Right atrium auricular region (tissue), 2 donors: ENCODE measurements at regions not wholly inside any gene's neighbourhood (a gene's known extent, or its start where the extent isn't known, plus 50 kb on each side); places are given as distances from the start of the nearest gene placed in this dataset.

ENCODE experiments used
- DNase-seq: peaks from one replicate; pipeline ENCODE4 v3.0.0-alpha.2; 2019; ENCODE audit warnings: low spot score
- H3K27ac ChIP-seq, 2 donors: fragments of 200-600 bp; sonication (generic); 1 replicate in 1 of 2; 2 replicates in 1 of 2; pipeline ENCODE4 v1.5.1; 2016 to 2019
- H3K27me3 ChIP-seq, 2 donors: fragments of 200-600 bp; sonication (generic); one replicate each; pipeline versions ENCODE4 v1.5.1 to v1.6.0; 2017 to 2019
- H3K36me3 ChIP-seq: fragments of 200-600 bp; sonication (generic); one replicate; pipeline ENCODE4 v1.5.1; 2016
- H3K4me1 ChIP-seq, 2 donors: fragments of 200-600 bp; sonication (generic); one replicate each; pipeline versions ENCODE4 v1.5.1 to v1.6.0; 2017 to 2019
- H3K4me3 ChIP-seq, 2 donors: fragments of 200-600 bp; sonication (generic); 1 replicate in 1 of 2; 2 replicates in 1 of 2; pipeline ENCODE4 v1.5.1; 2017 to 2019; ENCODE audit warnings: mild to moderate bottlenecking in 1 of 2, moderate library complexity in 1 of 2
- H3K9me3 ChIP-seq, 2 donors: fragments of 200-600 bp; sonication (generic); one replicate each; pipeline ENCODE4 v1.5.1; 2019
- TF ChIP-seq, protein P1 (sequence below), 2 donors: fragments of 200-600 bp; sonication (generic); IDR thresholded peaks; one replicate each; pipeline ENCODE4 v1.5.1; 2019; ENCODE audit warnings: antibody characterized with exemption in 2 of 2

DNA sequence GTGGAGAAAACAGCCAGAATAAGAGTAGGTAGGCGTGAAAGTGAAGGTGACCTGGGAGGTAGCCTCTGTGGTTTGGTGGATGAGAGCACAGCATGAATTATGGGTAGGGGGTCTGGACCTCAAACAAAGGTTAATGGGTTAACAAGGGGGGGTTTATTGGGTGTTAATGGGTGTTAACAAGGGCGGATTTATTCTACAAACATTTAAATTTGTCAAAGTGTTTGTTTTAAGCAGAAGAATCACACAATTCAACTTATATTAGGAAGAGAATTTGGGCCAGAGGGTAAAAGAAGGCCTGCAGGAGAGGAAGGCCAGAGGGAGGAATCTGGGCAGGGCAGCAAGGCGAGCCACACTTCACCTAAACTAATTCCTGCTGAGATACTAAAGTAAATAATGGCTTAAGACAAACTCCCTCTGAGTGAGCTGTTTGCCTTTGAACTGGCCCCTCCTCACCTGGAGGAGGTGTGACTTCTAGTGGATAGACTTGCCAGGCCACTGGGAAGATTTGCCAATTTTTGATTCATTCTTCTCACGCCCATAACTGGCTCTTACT is 191.7 kb downstream of the GIPC2 start:
- H3K27me3 ChIP-seq, result no peaks in the 10 kb centered on the region
- no peak for DNase-seq
- H3K27ac ChIP-seq, result no peak overlapping the region
- no peaks in the 10 kb centered on the region for H3K36me3 ChIP-seq
- TF ChIP-seq, protein P1, sequence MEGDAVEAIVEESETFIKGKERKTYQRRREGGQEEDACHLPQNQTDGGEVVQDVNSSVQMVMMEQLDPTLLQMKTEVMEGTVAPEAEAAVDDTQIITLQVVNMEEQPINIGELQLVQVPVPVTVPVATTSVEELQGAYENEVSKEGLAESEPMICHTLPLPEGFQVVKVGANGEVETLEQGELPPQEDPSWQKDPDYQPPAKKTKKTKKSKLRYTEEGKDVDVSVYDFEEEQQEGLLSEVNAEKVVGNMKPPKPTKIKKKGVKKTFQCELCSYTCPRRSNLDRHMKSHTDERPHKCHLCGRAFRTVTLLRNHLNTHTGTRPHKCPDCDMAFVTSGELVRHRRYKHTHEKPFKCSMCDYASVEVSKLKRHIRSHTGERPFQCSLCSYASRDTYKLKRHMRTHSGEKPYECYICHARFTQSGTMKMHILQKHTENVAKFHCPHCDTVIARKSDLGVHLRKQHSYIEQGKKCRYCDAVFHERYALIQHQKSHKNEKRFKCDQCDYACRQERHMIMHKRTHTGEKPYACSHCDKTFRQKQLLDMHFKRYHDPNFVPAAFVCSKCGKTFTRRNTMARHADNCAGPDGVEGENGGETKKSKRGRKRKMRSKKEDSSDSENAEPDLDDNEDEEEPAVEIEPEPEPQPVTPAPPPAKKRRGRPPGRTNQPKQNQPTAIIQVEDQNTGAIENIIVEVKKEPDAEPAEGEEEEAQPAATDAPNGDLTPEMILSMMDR (IDR thresholded peaks at IDR 0.05), result no peak
- H3K4me1 ChIP-seq, result no peaks in the 10 kb centered on the region
- no peak overlapping the region for H3K4me3 ChIP-seq
- peaks cover 0 to 8% of the 10 kb centered on the region in 2 donors for H3K9me3 ChIP-seq

DNA sequence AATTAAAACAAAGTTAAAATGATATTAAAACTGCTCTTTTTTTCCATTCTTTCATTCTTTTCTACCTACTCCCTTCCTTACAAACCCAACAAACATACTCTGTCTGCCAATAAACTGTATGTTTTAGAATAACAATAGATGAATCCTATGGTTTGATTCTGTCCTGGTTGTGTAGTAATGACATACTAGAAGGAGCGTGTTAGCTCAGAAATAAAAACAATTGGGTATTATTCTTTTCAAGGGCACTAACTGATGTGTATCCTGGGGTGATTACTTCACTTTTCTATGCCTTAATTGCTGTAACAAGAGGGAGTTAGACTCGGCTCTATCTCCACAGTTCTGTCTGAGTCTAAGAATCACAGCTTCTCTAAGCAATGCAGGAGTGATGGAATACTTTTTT is 194.4 kb downstream of the GIPC2 start:
- TF ChIP-seq, protein P1 (IDR thresholded peaks at IDR 0.05), result no peak
- Histone ChIP-seq H3K27ac (no peak overlapping the region), H3K4me3 (no peak overlapping the region), H3K4me1 (no peaks in the 10 kb centered on the region), H3K27me3 (no peaks in the 10 kb centered on the region), H3K36me3 (no peaks in the 10 kb centered on the region), H3K9me3 (peaks cover 0 to 8% of the 10 kb centered on the region in 2 donors)
- DNase-seq, result no peak

DNA sequence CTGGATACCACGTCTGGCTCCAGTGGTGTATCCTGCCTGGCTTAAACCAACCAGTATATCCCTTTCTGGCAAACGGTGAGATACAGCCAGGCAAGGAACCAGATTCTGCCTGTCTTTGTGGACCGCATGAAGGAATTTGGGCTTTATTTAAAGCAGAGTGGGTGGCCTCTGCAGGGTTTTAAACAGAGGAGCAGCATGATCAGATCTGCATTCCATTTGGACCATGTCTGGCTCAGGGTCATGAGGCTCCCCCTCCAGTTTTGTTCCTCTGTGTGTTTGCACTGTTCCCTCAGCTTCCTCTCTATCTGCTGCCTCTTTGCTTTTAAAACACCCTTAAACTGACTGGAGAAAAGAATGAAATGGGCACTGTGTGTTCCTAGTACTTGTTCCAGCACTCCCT is 195.0 kb downstream of the GIPC2 start:
- Histone ChIP-seq H3K27ac (no peak overlapping the region), H3K9me3 (peaks cover 0 to 8% of the 10 kb centered on the region in 2 donors), H3K4me1 (no peaks in the 10 kb centered on the region), H3K36me3 (no peaks in the 10 kb centered on the region), H3K27me3 (no peaks in the 10 kb centered on the region), H3K4me3 (no peak overlapping the region)
- DNase-seq, result no peak
- TF ChIP-seq, protein P1 (IDR thresholded peaks at IDR 0.05), result no peak

DNA sequence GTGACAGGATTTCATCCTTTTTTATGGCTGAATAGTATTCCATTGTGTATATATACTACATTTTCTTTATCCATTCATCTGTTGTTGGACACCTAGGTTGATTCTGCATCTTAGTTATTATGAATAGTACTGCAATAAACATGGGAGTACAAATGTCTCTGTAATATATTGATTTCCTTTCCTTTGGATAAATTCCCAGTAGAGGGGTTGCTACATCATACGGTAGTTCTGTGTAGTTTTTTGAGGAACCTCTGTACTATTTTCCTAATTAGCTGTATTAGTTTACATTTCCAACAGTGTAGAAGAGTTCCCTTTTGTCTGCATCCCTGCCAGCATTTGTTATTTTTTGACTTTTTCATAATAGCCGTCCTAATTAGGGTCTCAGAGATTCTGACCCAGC is 201.3 kb downstream of the GIPC2 start:
- Histone ChIP-seq H3K9me3 (no peaks in the 10 kb centered on the region), H3K27ac (no peak overlapping the region), H3K4me3 (no peak overlapping the region), H3K27me3 (no peaks in the 10 kb centered on the region), H3K4me1 (no peaks in the 10 kb centered on the region), H3K36me3 (no peaks in the 10 kb centered on the region)
- TF ChIP-seq, protein P1 (IDR thresholded peaks at IDR 0.05), result no peak
- no peak for DNase-seq

DNA sequence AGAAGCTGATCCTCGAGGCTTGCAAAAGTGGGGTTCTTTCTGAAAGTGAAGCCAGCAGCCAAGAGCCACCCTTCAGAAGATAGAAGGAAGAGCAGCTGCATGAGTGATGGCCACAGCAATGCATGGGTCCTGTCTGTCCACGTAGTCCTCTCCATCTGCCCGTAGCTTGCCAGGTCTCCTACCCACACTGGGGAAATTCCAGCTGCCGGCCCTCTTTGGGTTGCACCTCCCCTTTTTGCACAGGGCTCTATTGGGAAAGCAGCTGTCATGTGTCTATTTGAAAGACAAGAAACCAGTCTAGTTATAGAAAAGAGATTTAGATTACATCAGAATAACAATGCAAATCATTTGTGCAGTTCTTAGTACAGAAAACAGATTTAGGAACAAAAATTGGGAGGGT is 204.4 kb downstream of the GIPC2 start:
- DNase-seq, result no peak
- Histone ChIP-seq H3K27ac (no peak overlapping the region), H3K4me3 (no peak overlapping the region), H3K4me1 (no peaks in the 10 kb centered on the region), H3K27me3 (no peaks in the 10 kb centered on the region), H3K9me3 (no peaks in the 10 kb centered on the region), H3K36me3 (no peaks in the 10 kb centered on the region)
- TF ChIP-seq, protein P1 (IDR thresholded peaks at IDR 0.05), result no peak

- DNase-seq, result no peak
- Histone ChIP-seq H3K27ac (peak overlapping the region in 1 of 2 donors; percentile 43), H3K4me3 (no peak overlapping the region), H3K4me1 (no peaks in the 10 kb centered on the region), H3K27me3 (no peaks in the 10 kb centered on the region), H3K9me3 (no peaks in the 10 kb centered on the region), H3K36me3 (no peaks in the 10 kb centered on the region)
- TF ChIP-seq, protein P1 (IDR thresholded peaks at IDR 0.05), result no peak
These were observed 208.8 kb downstream of the GIPC2 start for GRCh38 chr1:78254517-78254916.
